GM12878 (cell line): ENCODE measurements at regions not wholly inside any gene's neighbourhood (a gene's known extent, or its start where the extent isn't known, plus 50 kb on each side); places are given as distances from the start of the nearest gene placed in this dataset.

Source experiments
- ATAC-seq: fragments of 200-7000 bp; cut with Tn5 transposase; 3 replicates; pipeline ENCODE4 v1.9.1; 2020; ENCODE audit warnings: mild to moderate bottlenecking, moderate library complexity
- BruUV-seq: library from RNA; stranded (reverse); fragments of 400-500 nt; replicated peaks from 2 replicates; lab custom pipeline; 2021; lab: Mats Ljungman, UMichigan
- CTCF ChIA-PET: fragments of 300-600 bp; sonication (Branson Sonifier 250); formaldehyde crosslinking; extraction: SDS; loops from one replicate; lab custom pipeline; 2021; ENCODE audit warnings: inconsistent platforms; lab: Yijun Ruan, JAX
- POLR2A ChIA-PET: fragments of 350-600 bp; formaldehyde crosslinking; extraction: SDS; loops from one replicate; lab custom pipeline; 2021; ENCODE audit warnings: inconsistent platforms; lab: Charles Lee
- RAD21 ChIA-PET: fragments of 300-600 bp; sonication (Branson Sonifier 250); formaldehyde crosslinking; loops from one replicate; lab custom pipeline; 2023; ENCODE audit warnings: antibody characterized with exemption; ENCODE audit not compliant: unreplicated experiment; lab: Charles Lee
- SMC1A ChIA-PET: fragments of 300-600 bp; sonication (Branson Sonifier 250); formaldehyde crosslinking; loops from one replicate; lab custom pipeline; 2023; ENCODE audit not compliant: unreplicated experiment, uncharacterized antibody; lab: Charles Lee
- DNase-seq: peaks from one replicate; pipeline ENCODE4 v3.0.0-alpha.2; 2011; ENCODE audit warnings: low read depth, low spot score
- FAIRE-seq: peaks from 3 replicates; lab custom pipeline; 2011; peaks lifted over from hg19 to GRCh38; lab: Jason Lieb, UNC
- H2AFZ ChIP-seq: 2 replicates; pipeline ENCODE4 v1.6.0; 2011; ENCODE audit warnings: low read depth, low read length, control low read depth; ENCODE audit not compliant: control insufficient read depth
- H3K27ac ChIP-seq: 2 replicates; pipeline ENCODE4 v1.5.1; 2011; ENCODE audit warnings: control low read depth; ENCODE audit not compliant: control insufficient read depth, insufficient read depth
- H3K27me3 ChIP-seq, 2 experiments: replicated peaks in 1 of 2; 2 replicates each; pipeline versions ENCODE4 v1.6.0 to v1.6.1; 2011; ENCODE audit warnings: low read length in 1 of 2; ENCODE audit not compliant: control insufficient read depth in 2 of 2, insufficient read depth in 2 of 2
- H3K36me3 ChIP-seq, 2 experiments: 2 replicates each; pipeline ENCODE4 v1.5.1; 2011; ENCODE audit warnings: low read length in 1 of 2; ENCODE audit not compliant: control insufficient read depth in 2 of 2, insufficient read depth in 2 of 2
- H3K4me1 ChIP-seq: 2 replicates; pipeline ENCODE4 v1.6.1; 2011; ENCODE audit warnings: mild to moderate bottlenecking, low read length, moderate library complexity, mixed read lengths; ENCODE audit not compliant: control insufficient read depth, insufficient read depth
- H3K4me2 ChIP-seq: 2 replicates; pipeline ENCODE4 v1.6.0; 2011; ENCODE audit warnings: control low read depth; ENCODE audit not compliant: control insufficient read depth, insufficient read depth
- H3K4me3 ChIP-seq: fragments of 200-600 bp; sonication (generic); 2 replicates; pipeline ENCODE4 v1.5.1; 2016
- H3K79me2 ChIP-seq: 2 replicates; pipeline ENCODE4 v1.6.0; 2011; ENCODE audit warnings: low read length; ENCODE audit not compliant: control insufficient read depth, insufficient read depth
- H3K9ac ChIP-seq: 2 replicates; pipeline ENCODE4 v1.8.0; 2011; ENCODE audit warnings: low read length, control low read depth, mixed read lengths; ENCODE audit not compliant: control insufficient read depth, insufficient read depth
- H3K9me3 ChIP-seq: replicated peaks from 3 replicates; pipeline ENCODE4 v1.5.1; 2011; ENCODE audit warnings: mild to moderate bottlenecking, low read length; ENCODE audit not compliant: control insufficient read depth, insufficient read depth
- H4K20me1 ChIP-seq: 2 replicates; pipeline ENCODE4 v1.6.0; 2011; ENCODE audit not compliant: control insufficient read depth, insufficient read depth
- BHLHE40 ChIP-seq, 2 experiments: fragments of 450-650 bp in 1 of 2; IDR thresholded peaks; 2 replicates each; pipeline ENCODE4 v1.6.1; 2011 to 2017; ENCODE audit warnings: low read depth in 2 of 2, borderline replicate concordance in 1 of 2, improper control_type of control experiment in 1 of 2, low read length in 1 of 2, mild to moderate bottlenecking in 1 of 2
- IKZF2 ChIP-seq, 2 experiments: fragments of 450-650 bp; IDR thresholded peaks; 2 replicates each; pipeline ENCODE4 v1.6.1; 2017; ENCODE audit warnings: mild to moderate bottlenecking in 2 of 2, moderate library complexity in 2 of 2
- JUNB ChIP-seq: IDR thresholded peaks from 2 replicates; pipeline ENCODE4 v1.6.1; 2016; ENCODE audit warnings: antibody characterized with exemption, mild to moderate bottlenecking
- MEF2B ChIP-seq: fragments of 450-650 bp; IDR thresholded peaks from 2 replicates; pipeline ENCODE4 v1.6.1; 2018; ENCODE audit warnings: mild to moderate bottlenecking, moderate library complexity; ENCODE audit not compliant: partially characterized antibody, poor library complexity, severe bottlenecking
- PML ChIP-seq: IDR thresholded peaks from 2 replicates; pipeline ENCODE4 v1.6.1; 2012; ENCODE audit warnings: low read length, inconsistent platforms
- RELA ChIP-seq: fragments of 450-650 bp; IDR thresholded peaks from 2 replicates; pipeline ENCODE4 v1.8.0; 2014; ENCODE audit warnings: borderline replicate concordance; ENCODE audit not compliant: partially characterized antibody
- WGBS: methylation state at CpG from one replicate; pipeline ENCODE4 v1.1.6; 2016; ENCODE audit warnings: low lambda C conversion rate; ENCODE audit not compliant: insufficient replicate concordance, insufficient coverage; ENCODE audit errors: missing lambda C conversion rate; 5-methylcytosine and 5-hydroxymethylcytosine counted together
- in situ Hi-C: fragments of 300-500 bp; cut with MboI; formaldehyde crosslinking; loops from 9 replicates; pipeline ENCODE4 v1.14.3; 2018; ENCODE audit warnings: mixed read lengths
- intact Hi-C: fragments of 100-400 bp; cut with micrococcal nuclease; formaldehyde crosslinking; loops from one replicate; pipeline ENCODE4 v1.14.2; 2022; ENCODE audit not compliant: unreplicated experiment
- TF ChIP-seq, protein P1 (sequence below): IDR thresholded peaks from 2 replicates; pipeline ENCODE4 v1.6.1; 2012; ENCODE audit warnings: mild to moderate bottlenecking, low read depth, low read length
- TF ChIP-seq, protein P2 (sequence below): IDR thresholded peaks from 2 replicates; pipeline ENCODE4 v1.6.1; 2011; ENCODE audit warnings: low read depth, low read length, improper control_type of control experiment, borderline replicate concordance
- TF ChIP-seq, protein P3 (sequence below): fragments of 450-650 bp; IDR thresholded peaks from 2 replicates; pipeline ENCODE4 v1.6.1; 2017; ENCODE audit warnings: antibody characterized with exemption, mild to moderate bottlenecking, moderate library complexity
- TF ChIP-seq, protein P4 (sequence below): fragments of 450-650 bp; IDR thresholded peaks from 2 replicates; pipeline ENCODE4 v1.6.1; 2017; ENCODE audit warnings: low read depth, mild to moderate bottlenecking, moderate library complexity
- TF ChIP-seq, protein P5 (sequence below): fragments of 450-650 bp; conservative IDR thresholded peaks from 2 replicates; pipeline ENCODE4 v1.6.1; 2017; ENCODE audit warnings: mild to moderate bottlenecking, moderate library complexity

DNA sequence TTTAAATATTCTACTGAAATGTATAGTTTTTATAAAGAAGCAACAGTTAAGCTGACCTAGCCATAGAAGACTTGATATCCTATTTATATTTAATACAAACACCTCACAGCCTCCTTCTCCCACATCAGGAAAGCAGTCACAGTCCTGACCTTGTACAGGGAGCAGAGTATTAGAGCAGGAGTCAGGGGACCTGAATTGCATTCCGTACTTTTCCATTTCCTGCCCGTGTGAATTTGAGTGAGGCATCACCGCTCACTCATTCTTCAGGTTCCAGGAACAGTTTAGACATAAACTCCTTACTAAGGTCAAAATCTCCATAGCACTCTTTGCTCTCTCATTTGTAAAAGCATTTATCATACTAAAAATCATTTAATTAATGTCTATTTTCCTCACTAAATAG, 482.5 kb upstream of the FAT3 start:
- POLR2A ChIA-PET = no interaction called here
- 18% methylated on average over 3 of the region's 3 CpGs for WGBS
- H3K4me2 ChIP-seq = no peak overlapping the region
- no peak overlapping the region for H3K4me3 ChIP-seq
- H3K79me2 ChIP-seq = no peaks in the 10 kb centered on the region
- in situ Hi-C loops = no loop called here
- TF ChIP-seq, protein P1, sequence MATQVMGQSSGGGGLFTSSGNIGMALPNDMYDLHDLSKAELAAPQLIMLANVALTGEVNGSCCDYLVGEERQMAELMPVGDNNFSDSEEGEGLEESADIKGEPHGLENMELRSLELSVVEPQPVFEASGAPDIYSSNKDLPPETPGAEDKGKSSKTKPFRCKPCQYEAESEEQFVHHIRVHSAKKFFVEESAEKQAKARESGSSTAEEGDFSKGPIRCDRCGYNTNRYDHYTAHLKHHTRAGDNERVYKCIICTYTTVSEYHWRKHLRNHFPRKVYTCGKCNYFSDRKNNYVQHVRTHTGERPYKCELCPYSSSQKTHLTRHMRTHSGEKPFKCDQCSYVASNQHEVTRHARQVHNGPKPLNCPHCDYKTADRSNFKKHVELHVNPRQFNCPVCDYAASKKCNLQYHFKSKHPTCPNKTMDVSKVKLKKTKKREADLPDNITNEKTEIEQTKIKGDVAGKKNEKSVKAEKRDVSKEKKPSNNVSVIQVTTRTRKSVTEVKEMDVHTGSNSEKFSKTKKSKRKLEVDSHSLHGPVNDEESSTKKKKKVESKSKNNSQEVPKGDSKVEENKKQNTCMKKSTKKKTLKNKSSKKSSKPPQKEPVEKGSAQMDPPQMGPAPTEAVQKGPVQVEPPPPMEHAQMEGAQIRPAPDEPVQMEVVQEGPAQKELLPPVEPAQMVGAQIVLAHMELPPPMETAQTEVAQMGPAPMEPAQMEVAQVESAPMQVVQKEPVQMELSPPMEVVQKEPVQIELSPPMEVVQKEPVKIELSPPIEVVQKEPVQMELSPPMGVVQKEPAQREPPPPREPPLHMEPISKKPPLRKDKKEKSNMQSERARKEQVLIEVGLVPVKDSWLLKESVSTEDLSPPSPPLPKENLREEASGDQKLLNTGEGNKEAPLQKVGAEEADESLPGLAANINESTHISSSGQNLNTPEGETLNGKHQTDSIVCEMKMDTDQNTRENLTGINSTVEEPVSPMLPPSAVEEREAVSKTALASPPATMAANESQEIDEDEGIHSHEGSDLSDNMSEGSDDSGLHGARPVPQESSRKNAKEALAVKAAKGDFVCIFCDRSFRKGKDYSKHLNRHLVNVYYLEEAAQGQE = no peak
- TF ChIP-seq, protein P2, sequence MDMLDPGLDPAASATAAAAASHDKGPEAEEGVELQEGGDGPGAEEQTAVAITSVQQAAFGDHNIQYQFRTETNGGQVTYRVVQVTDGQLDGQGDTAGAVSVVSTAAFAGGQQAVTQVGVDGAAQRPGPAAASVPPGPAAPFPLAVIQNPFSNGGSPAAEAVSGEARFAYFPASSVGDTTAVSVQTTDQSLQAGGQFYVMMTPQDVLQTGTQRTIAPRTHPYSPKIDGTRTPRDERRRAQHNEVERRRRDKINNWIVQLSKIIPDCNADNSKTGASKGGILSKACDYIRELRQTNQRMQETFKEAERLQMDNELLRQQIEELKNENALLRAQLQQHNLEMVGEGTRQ = no peak
- TF ChIP-seq, protein P3, sequence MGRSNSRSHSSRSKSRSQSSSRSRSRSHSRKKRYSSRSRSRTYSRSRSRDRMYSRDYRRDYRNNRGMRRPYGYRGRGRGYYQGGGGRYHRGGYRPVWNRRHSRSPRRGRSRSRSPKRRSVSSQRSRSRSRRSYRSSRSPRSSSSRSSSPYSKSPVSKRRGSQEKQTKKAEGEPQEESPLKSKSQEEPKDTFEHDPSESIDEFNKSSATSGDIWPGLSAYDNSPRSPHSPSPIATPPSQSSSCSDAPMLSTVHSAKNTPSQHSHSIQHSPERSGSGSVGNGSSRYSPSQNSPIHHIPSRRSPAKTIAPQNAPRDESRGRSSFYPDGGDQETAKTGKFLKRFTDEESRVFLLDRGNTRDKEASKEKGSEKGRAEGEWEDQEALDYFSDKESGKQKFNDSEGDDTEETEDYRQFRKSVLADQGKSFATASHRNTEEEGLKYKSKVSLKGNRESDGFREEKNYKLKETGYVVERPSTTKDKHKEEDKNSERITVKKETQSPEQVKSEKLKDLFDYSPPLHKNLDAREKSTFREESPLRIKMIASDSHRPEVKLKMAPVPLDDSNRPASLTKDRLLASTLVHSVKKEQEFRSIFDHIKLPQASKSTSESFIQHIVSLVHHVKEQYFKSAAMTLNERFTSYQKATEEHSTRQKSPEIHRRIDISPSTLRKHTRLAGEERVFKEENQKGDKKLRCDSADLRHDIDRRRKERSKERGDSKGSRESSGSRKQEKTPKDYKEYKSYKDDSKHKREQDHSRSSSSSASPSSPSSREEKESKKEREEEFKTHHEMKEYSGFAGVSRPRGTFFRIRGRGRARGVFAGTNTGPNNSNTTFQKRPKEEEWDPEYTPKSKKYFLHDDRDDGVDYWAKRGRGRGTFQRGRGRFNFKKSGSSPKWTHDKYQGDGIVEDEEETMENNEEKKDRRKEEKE = no peak
- no peak for TF ChIP-seq BHLHE40 (IDR thresholded peaks at IDR 0.05; ENCODE audit: borderline replicate concordance in 1 of 2, low read depth in 2 of 2, low read length in 1 of 2)
- no peak for TF ChIP-seq RELA
- no peak for TF ChIP-seq PML
- no peak for TF ChIP-seq JUNB
- TF ChIP-seq MEF2B = no peak
- TF ChIP-seq, protein P4, sequence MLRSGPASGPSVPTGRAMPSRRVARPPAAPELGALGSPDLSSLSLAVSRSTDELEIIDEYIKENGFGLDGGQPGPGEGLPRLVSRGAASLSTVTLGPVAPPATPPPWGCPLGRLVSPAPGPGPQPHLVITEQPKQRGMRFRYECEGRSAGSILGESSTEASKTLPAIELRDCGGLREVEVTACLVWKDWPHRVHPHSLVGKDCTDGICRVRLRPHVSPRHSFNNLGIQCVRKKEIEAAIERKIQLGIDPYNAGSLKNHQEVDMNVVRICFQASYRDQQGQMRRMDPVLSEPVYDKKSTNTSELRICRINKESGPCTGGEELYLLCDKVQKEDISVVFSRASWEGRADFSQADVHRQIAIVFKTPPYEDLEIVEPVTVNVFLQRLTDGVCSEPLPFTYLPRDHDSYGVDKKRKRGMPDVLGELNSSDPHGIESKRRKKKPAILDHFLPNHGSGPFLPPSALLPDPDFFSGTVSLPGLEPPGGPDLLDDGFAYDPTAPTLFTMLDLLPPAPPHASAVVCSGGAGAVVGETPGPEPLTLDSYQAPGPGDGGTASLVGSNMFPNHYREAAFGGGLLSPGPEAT = no peak
- TF ChIP-seq, protein P5, sequence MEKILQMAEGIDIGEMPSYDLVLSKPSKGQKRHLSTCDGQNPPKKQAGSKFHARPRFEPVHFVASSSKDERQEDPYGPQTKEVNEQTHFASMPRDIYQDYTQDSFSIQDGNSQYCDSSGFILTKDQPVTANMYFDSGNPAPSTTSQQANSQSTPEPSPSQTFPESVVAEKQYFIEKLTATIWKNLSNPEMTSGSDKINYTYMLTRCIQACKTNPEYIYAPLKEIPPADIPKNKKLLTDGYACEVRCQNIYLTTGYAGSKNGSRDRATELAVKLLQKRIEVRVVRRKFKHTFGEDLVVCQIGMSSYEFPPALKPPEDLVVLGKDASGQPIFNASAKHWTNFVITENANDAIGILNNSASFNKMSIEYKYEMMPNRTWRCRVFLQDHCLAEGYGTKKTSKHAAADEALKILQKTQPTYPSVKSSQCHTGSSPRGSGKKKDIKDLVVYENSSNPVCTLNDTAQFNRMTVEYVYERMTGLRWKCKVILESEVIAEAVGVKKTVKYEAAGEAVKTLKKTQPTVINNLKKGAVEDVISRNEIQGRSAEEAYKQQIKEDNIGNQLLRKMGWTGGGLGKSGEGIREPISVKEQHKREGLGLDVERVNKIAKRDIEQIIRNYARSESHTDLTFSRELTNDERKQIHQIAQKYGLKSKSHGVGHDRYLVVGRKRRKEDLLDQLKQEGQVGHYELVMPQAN = no peak
- TF ChIP-seq IKZF2 (IDR thresholded peaks at IDR 0.05) = no peak
- no peaks in the 10 kb centered on the region for H3K9me3 ChIP-seq
- no peak overlapping the region for H2AFZ ChIP-seq
- intact Hi-C loops = no loop called here
- no peaks in the 10 kb centered on the region for H3K27me3 ChIP-seq
- SMC1A ChIA-PET = no interaction called here
- no peaks in the 10 kb centered on the region for H3K36me3 ChIP-seq
- ATAC-seq = no peak
- no peaks in the 10 kb centered on the region; the same call in 1 of the 2 replicates for H4K20me1 ChIP-seq
- H3K27ac ChIP-seq = no peak overlapping the region
- no peak for DNase-seq
- no TSS peak for BruUV-seq
- RAD21 ChIA-PET = no interaction called here
- FAIRE-seq = no peak
- H3K9ac ChIP-seq = no peak overlapping the region
- H3K4me1 ChIP-seq = no peaks in the 10 kb centered on the region
- CTCF ChIA-PET = interaction anchor here (0.8 kb wide), 1 partner anchor 10 kb away, joined by 3 read pairs; no protein-coding TSS in a partner anchor
